NCI-H2196 treated with DMSO at 0.1 percent for 48 hours (cell line): ENCODE measurements at regions not wholly inside any gene's neighbourhood (a gene's known extent, or its start where the extent isn't known, plus 50 kb on each side); places are given as distances from the start of the nearest gene placed in this dataset.

Source experiments
- DNase-seq: peaks from one replicate; lab custom pipeline; 2025; ENCODE audit not compliant: unreplicated experiment; lab: John Stamatoyannopoulos, UW

- DNase-seq = no peak
Measured at GRCh38 chr13:84997858-84998257, 801.4 kb downstream of the SLITRK6 start.

- no peak for DNase-seq
Measured at GRCh38 chr13:84994582-84994981, 804.6 kb downstream of the SLITRK6 start.

- DNase-seq = no peak
Measured at GRCh38 chr13:84985860-84986259, 813.4 kb downstream of the SLITRK6 start.

- DNase-seq = no peak
Measured at GRCh38 chr13:84983321-84983720, 815.9 kb downstream of the SLITRK6 start.

- DNase-seq = no peak
Measured at GRCh38 chr13:84980571-84980970, 818.6 kb downstream of the SLITRK6 start.

- DNase-seq = no peak
Measured at GRCh38 chr13:84978851-84979250, 820.4 kb downstream of the SLITRK6 start.

GRCh38 chr13:84973661-84974060 is 825.6 kb downstream of the SLITRK6 start:
- no peak for DNase-seq

GRCh38 chr13:84972907-84973306 is 826.3 kb downstream of the SLITRK6 start:
- DNase-seq = no peak

- DNase-seq = no peak
Measured at GRCh38 chr13:84962849-84963248, 836.4 kb downstream of the SLITRK6 start.

GRCh38 chr13:84962141-84962750 is 837.0 kb downstream of the SLITRK6 start:
- no peak for DNase-seq

GRCh38 chr13:84961023-84961422 is 838.2 kb downstream of the SLITRK6 start:
- no peak for DNase-seq

- DNase-seq = no peak
Measured at GRCh38 chr13:84959818-84960217, 839.4 kb downstream of the SLITRK6 start.

GRCh38 chr13:84954636-84955035 is 844.6 kb downstream of the SLITRK6 start:
- no peak for DNase-seq

GRCh38 chr13:84951128-84951527 is 848.1 kb downstream of the SLITRK6 start:
- no peak for DNase-seq

GRCh38 chr13:84946192-84946591 is 853.0 kb downstream of the SLITRK6 start:
- DNase-seq = no peak

GRCh38 chr13:84940798-84941197 is 858.4 kb downstream of the SLITRK6 start:
- DNase-seq = no peak

GRCh38 chr13:84940167-84940566 is 859.1 kb downstream of the SLITRK6 start:
- no peak for DNase-seq

- DNase-seq = no peak
Measured at GRCh38 chr13:84934911-84935310, 864.3 kb downstream of the SLITRK6 start.

GRCh38 chr13:84933797-84934196 is 865.4 kb downstream of the SLITRK6 start:
- no peak for DNase-seq

- DNase-seq = no peak
Measured at GRCh38 chr13:84931264-84931663, 868.0 kb downstream of the SLITRK6 start.

- DNase-seq = no peak
Measured at GRCh38 chr13:84927442-84928169, 871.6 kb downstream of the SLITRK6 start.

- DNase-seq = no peak
Measured at GRCh38 chr13:84925443-84925842, 873.8 kb downstream of the SLITRK6 start.

GRCh38 chr13:84923831-84924230 is 875.4 kb downstream of the SLITRK6 start:
- no peak for DNase-seq
